ENCODE measurements at regions not wholly inside any gene's neighbourhood (a gene's known extent, or its start where the extent isn't known, plus 50 kb on each side); places are given as distances from the start of the nearest gene placed in this dataset.

- no peak for DNase-seq
These were observed 59.0 kb upstream of the MINAR1 start for GRCh38 chr15:79373113-79373512.

- no peak for DNase-seq
These were observed 58.4 kb upstream of the MINAR1 start for GRCh38 chr15:79373728-79374127.

GRCh38 chr15:79376383-79376782 lies 55.8 kb upstream of the MINAR1 start:
- no peak for DNase-seq

GRCh38 chr15:79378394-79379109 lies 53.6 kb upstream of the MINAR1 start:
- no peak for DNase-seq

GRCh38 chr15:79380755-79381497 lies 51.2 kb upstream of the MINAR1 start:
- peak; percentile 66 to 76 for DNase-seq

GRCh38 chr15:79381593-79381992 lies 50.5 kb upstream of the MINAR1 start:
- DNase-seq = peak; percentile 27 to 65
